ENCODE measurements at regions not wholly inside any gene's neighbourhood (a gene's known extent, or its start where the extent isn't known, plus 50 kb on each side); places are given as distances from the start of the nearest gene placed in this dataset.

GRCh38 chr21:41573902-41574690 lies 66.1 kb upstream of the TMPRSS2 start:
- no peak for TF ChIP-seq CTCF (IDR thresholded peaks at IDR 0.05; ENCODE audit: low read depth, low read length)
- TF ChIP-seq MAX (IDR thresholded peaks at IDR 0.05; ENCODE audit: low read depth, low read length), result no peak
- no peak for TF ChIP-seq POLR2A (IDR thresholded peaks at IDR 0.05; ENCODE audit: extremely low read depth, insufficient read length)
- no peak for TF ChIP-seq MYC (IDR thresholded peaks at IDR 0.05; ENCODE audit: low read depth, low read length)

All from NB4 (cell line).